IMR-90 (cell line): ENCODE measurements at regions not wholly inside any gene's neighbourhood (a gene's known extent, or its start where the extent isn't known, plus 50 kb on each side); places are given as distances from the start of the nearest gene placed in this dataset.

Source experiments
- ATAC-seq: fragments of 200-7000 bp; cut with Tn5 transposase; 2 replicates; pipeline ENCODE4 v1.9.1; 2020; ENCODE audit warnings: low read depth, mild to moderate bottlenecking, moderate library complexity
- BruUV-seq: library from RNA; stranded (reverse); fragments of 400-500 nt; replicated peaks from 2 replicates; lab custom pipeline; 2021; lab: Mats Ljungman, UMichigan
- CTCF ChIA-PET: fragments of 300-600 bp; formaldehyde crosslinking; extraction: SDS; loops from one replicate; lab custom pipeline; 2021; ENCODE audit warnings: antibody characterized with exemption; lab: Yijun Ruan, JAX
- POLR2A ChIA-PET: fragments of 300-600 bp; sonication (Branson Sonifier 250); formaldehyde crosslinking; loops from one replicate; lab custom pipeline; 2022; ENCODE audit warnings: antibody characterized with exemption; ENCODE audit not compliant: unreplicated experiment; lab: Charles Lee
- DNase-seq: peaks from one replicate; pipeline ENCODE4 v3.0.0; 2013
- H2AFZ ChIP-seq: replicated peaks from 2 replicates; pipeline ENCODE3; 2013; ENCODE audit warnings: low read length, mild to moderate bottlenecking; ENCODE audit not compliant: poor library complexity
- H2AK5ac ChIP-seq: 2 replicates; pipeline ENCODE4 v1.6.1; 2013; ENCODE audit warnings: low read depth, low read length, inconsistent platforms
- H2AK9ac ChIP-seq: replicated peaks from 2 replicates; pipeline ENCODE3; 2013; ENCODE audit warnings: mild to moderate bottlenecking, low read depth, low read length, moderate library complexity; ENCODE audit not compliant: poor library complexity
- H2BK120ac ChIP-seq: 2 replicates; pipeline ENCODE4 v1.6.1; 2013; ENCODE audit warnings: low read depth, low read length, inconsistent platforms
- H2BK15ac ChIP-seq: 3 replicates; pipeline ENCODE4 v1.6.1; 2013; ENCODE audit warnings: low read depth, low read length, inconsistent platforms
- H2BK20ac ChIP-seq: 2 replicates; pipeline ENCODE4 v1.6.1; 2013; ENCODE audit warnings: low read depth, mild to moderate bottlenecking, inconsistent platforms, low read length, moderate library complexity
- H2BK5ac ChIP-seq: 2 replicates; pipeline ENCODE4 v1.6.1; 2013; ENCODE audit warnings: mild to moderate bottlenecking, low read depth, low read length, inconsistent platforms; ENCODE audit not compliant: poor library complexity, severe bottlenecking
- H3K14ac ChIP-seq: replicated peaks from 2 replicates; pipeline ENCODE4 v1.6.1; 2013; ENCODE audit warnings: low read depth, low read length, inconsistent platforms
- H3K18ac ChIP-seq: 2 replicates; pipeline ENCODE4 v1.6.1; 2013; ENCODE audit warnings: low read depth, low read length, control low read depth
- H3K23ac ChIP-seq: 2 replicates; pipeline ENCODE4 v1.6.1; 2013; ENCODE audit warnings: low read depth, low read length, inconsistent platforms
- H3K27ac ChIP-seq: 2 replicates; pipeline ENCODE4 v1.5.1; 2013; ENCODE audit warnings: mild to moderate bottlenecking, control low read depth, low read length; ENCODE audit not compliant: insufficient read depth
- H3K27me3 ChIP-seq: 2 replicates; pipeline ENCODE4 v1.6.1; 2013; ENCODE audit warnings: low read length; ENCODE audit not compliant: control insufficient read depth, insufficient read depth
- H3K36me3 ChIP-seq: 2 replicates; pipeline ENCODE4 v1.6.1; 2013; ENCODE audit warnings: low read length, mixed read lengths; ENCODE audit not compliant: control insufficient read depth, insufficient read depth
- H3K4ac ChIP-seq: 2 replicates; pipeline ENCODE4 v1.6.1; 2013; ENCODE audit warnings: low read depth, low read length, inconsistent platforms
- H3K4me1 ChIP-seq: 2 replicates; pipeline ENCODE4 v1.6.1; 2013; ENCODE audit warnings: low read length, mixed read lengths; ENCODE audit not compliant: control insufficient read depth, insufficient read depth
- H3K4me2 ChIP-seq: 2 replicates; pipeline ENCODE4 v1.6.1; 2013; ENCODE audit warnings: low read depth, mild to moderate bottlenecking, control low read depth, low read length, moderate library complexity
- H3K4me3 ChIP-seq: 2 replicates; pipeline ENCODE4 v1.5.1; 2013; ENCODE audit warnings: low read depth, mild to moderate bottlenecking, control low read depth, low read length, moderate library complexity; ENCODE audit not compliant: insufficient read depth
- H3K56ac ChIP-seq: 2 replicates; pipeline ENCODE4 v1.6.1; 2013; ENCODE audit warnings: low read length, inconsistent platforms; ENCODE audit not compliant: insufficient read depth; ENCODE audit errors: extremely low read depth
- H3K79me1 ChIP-seq, 2 experiments: 2 replicates each; pipeline ENCODE4 v1.6.1; 2013; ENCODE audit warnings: low read length in 2 of 2, inconsistent platforms in 1 of 2, low read depth in 1 of 2
- H3K9ac ChIP-seq: 2 replicates; pipeline ENCODE4 v1.6.1; 2013; ENCODE audit warnings: low read depth, low read length, control low read depth
- H3K9me1 ChIP-seq: 2 replicates; pipeline ENCODE4 v1.6.1; 2013; ENCODE audit warnings: low read length, inconsistent platforms; ENCODE audit not compliant: insufficient read depth
- H3K9me3 ChIP-seq: 2 replicates; pipeline ENCODE4 v1.6.1; 2013; ENCODE audit warnings: low read length; ENCODE audit not compliant: control insufficient read depth, insufficient read depth
- H4K20me1 ChIP-seq: 2 replicates; pipeline ENCODE4 v1.6.1; 2013; ENCODE audit warnings: low read length, inconsistent platforms; ENCODE audit not compliant: insufficient read depth
- H4K5ac ChIP-seq: 2 replicates; pipeline ENCODE4 v1.6.1; 2013; ENCODE audit warnings: mild to moderate bottlenecking, low read depth, low read length, control low read depth
- H4K8ac ChIP-seq, 2 experiments: 2 replicates each; pipeline ENCODE4 v1.6.1; 2013; ENCODE audit warnings: low read depth in 2 of 2, low read length in 2 of 2, control low read depth in 1 of 2, inconsistent platforms in 1 of 2
- H4K91ac ChIP-seq: 2 replicates; pipeline ENCODE4 v1.6.1; 2013; ENCODE audit warnings: low read depth, low read length, inconsistent platforms; ENCODE audit not compliant: insufficient read depth
- CEBPB ChIP-seq: IDR thresholded peaks from 2 replicates; pipeline ENCODE4 v1.6.1; 2012; ENCODE audit warnings: low read depth, low read length, improper control_type of control experiment
- MXI1 ChIP-seq: IDR thresholded peaks from 2 replicates; pipeline ENCODE4 v1.6.1; 2012; ENCODE audit warnings: low read depth, mild to moderate bottlenecking, low read length, moderate library complexity, borderline replicate concordance
- NFE2L2 ChIP-seq: fragments of 150-350 bp; IDR thresholded peaks from 2 replicates; pipeline ENCODE4 v1.6.1; 2016; ENCODE audit warnings: low read depth, mild to moderate bottlenecking, low read length
- WGBS, 2 experiments: methylation state at CpG; one replicate each; pipeline versions ENCODE4 v1.1.5 to v1.1.7; 2013; ENCODE audit warnings: missing lambda C conversion rate in 2 of 2; ENCODE audit not compliant: insufficient read length in 1 of 2; ENCODE audit errors: extremely low coverage in 2 of 2; 5-methylcytosine and 5-hydroxymethylcytosine counted together
- dilution Hi-C: fragments of 300-500 bp; cut with HindIII; formaldehyde crosslinking; loops from one replicate; pipeline ENCODE4 v1.14.3; 2018; ENCODE audit warnings: low sequenced_read_pairs; ENCODE audit not compliant: unreplicated experiment
- in situ Hi-C: fragments of 300-500 bp; cut with MboI; formaldehyde crosslinking; loops from 3 replicates; pipeline ENCODE4 v1.14.3; 2019; ENCODE audit warnings: low sequenced_read_pairs, inconsistent platforms, mixed read lengths
- intact Hi-C: fragments of 100-400 bp; cut with micrococcal nuclease; formaldehyde crosslinking; loops from 2 replicates; pipeline ENCODE4 v1.10.0; 2022

- BruUV-seq: no TSS peak
- Histone ChIP-seq H2BK5ac (no peak overlapping the region), H3K4me1 (no peaks in the 10 kb centered on the region), H2BK15ac (no peak overlapping the region), H2AK5ac (no peak overlapping the region), H4K5ac (no peak overlapping the region), H3K9ac (no peak overlapping the region), H3K18ac (no peak overlapping the region), H2AK9ac (no peak overlapping the region), H3K36me3 (no peaks in the 10 kb centered on the region), H4K8ac (no peak overlapping the region), H2BK120ac (no peak overlapping the region), H3K27ac (no peak overlapping the region), H2BK20ac (no peak overlapping the region), H3K4ac (no peak overlapping the region), H3K79me1 (no peaks in the 10 kb centered on the region), H3K4me3 (no peak overlapping the region), H3K9me1 (no peaks in the 10 kb centered on the region), H3K23ac (no peak overlapping the region), H4K20me1 (no peaks in the 10 kb centered on the region), H4K91ac (no peak overlapping the region), H3K14ac (no peak overlapping the region), H3K56ac (no peak overlapping the region), H3K4me2 (no peak overlapping the region), H3K27me3 (no peaks in the 10 kb centered on the region), H2AFZ (no peak overlapping the region), H3K9me3 (peaks cover 7% of the 10 kb centered on the region; the same call in 1 of the 2 replicates)
- DNase-seq (no peak), ATAC-seq (no peak)
- ChIA-PET CTCF (no interaction called here), POLR2A (no interaction called here)
- TF ChIP-seq MXI1 (no peak), NFE2L2 (no peak), CEBPB (no peak)
- 60% methylated on average over 3 of the region's 6 CpGs; no CpG with 5 or more reads in 1 of the 2 experiments for WGBS, 2 experiments
- intact Hi-C loops (no loop called here), in situ Hi-C loops (no loop called here), dilution Hi-C loops (no loop called here)
These were observed 164.9 kb upstream of the LRRN1 start for GRCh38 chr3:3634326-3634725.
